Keratinocyte (primary cell): ENCODE measurements at regions not wholly inside any gene's neighbourhood (a gene's known extent, or its start where the extent isn't known, plus 50 kb on each side); places are given as distances from the start of the nearest gene placed in this dataset.

Experiments used
- EZH2 ChIP-seq: IDR thresholded peaks from one replicate; pipeline ENCODE4 v1.6.1; 2012; ENCODE audit warnings: inconsistent platforms, mild to moderate bottlenecking, low read length, moderate library complexity
- TF ChIP-seq, protein P1 (sequence below), 3 experiments: IDR thresholded peaks in 1 of 3; conservative IDR thresholded peaks in 1 of 3; optimal IDR thresholded peaks in 1 of 3; 2 replicates in 2 of 3; 3 replicates in 1 of 3; pipeline versions ENCODE3 to v1.5.1; 2011; ENCODE audit warnings: low read length in 3 of 3, mild to moderate bottlenecking in 3 of 3, moderate library complexity in 2 of 3, control low read depth in 1 of 3, inconsistent platforms in 1 of 3; ENCODE audit not compliant: insufficient read depth in 2 of 3; ENCODE audit errors: extremely low read depth in 1 of 3

DNA sequence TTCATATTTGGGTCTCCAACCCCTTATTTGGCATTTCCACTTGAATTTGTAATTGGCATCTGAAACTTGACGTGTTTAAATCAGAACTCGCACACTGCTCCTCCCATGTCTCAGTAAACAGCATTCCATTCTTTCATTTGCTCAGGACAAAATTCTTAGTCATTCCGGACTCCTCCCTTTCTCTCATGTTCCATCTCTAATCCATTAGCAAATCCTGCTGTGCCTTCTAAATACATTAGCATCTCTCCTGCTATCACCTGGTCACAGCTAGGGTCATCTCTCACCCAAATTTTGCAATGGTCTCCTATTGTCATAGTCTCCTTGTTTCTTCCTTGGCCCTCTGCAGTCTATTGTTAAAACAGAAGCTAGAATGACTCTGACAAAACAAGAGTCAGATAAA lies 119.9 kb upstream of the CADPS start:
- TF ChIP-seq, protein P1, sequence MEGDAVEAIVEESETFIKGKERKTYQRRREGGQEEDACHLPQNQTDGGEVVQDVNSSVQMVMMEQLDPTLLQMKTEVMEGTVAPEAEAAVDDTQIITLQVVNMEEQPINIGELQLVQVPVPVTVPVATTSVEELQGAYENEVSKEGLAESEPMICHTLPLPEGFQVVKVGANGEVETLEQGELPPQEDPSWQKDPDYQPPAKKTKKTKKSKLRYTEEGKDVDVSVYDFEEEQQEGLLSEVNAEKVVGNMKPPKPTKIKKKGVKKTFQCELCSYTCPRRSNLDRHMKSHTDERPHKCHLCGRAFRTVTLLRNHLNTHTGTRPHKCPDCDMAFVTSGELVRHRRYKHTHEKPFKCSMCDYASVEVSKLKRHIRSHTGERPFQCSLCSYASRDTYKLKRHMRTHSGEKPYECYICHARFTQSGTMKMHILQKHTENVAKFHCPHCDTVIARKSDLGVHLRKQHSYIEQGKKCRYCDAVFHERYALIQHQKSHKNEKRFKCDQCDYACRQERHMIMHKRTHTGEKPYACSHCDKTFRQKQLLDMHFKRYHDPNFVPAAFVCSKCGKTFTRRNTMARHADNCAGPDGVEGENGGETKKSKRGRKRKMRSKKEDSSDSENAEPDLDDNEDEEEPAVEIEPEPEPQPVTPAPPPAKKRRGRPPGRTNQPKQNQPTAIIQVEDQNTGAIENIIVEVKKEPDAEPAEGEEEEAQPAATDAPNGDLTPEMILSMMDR (optimal IDR thresholded peaks at IDR 0.05 in 1 of 3, IDR thresholded peaks at IDR 0.05 in 1 of 3, conservative IDR thresholded peaks at IDR 0.05 in 1 of 3; ENCODE audit: extremely low read depth in 1 of 3, insufficient read depth in 2 of 3, low read length in 3 of 3): no peak
- no peak for TF ChIP-seq EZH2
